Stromal cell of bone marrow (primary cell): ENCODE measurements at regions not wholly inside any gene's neighbourhood (a gene's known extent, or its start where the extent isn't known, plus 50 kb on each side); places are given as distances from the start of the nearest gene placed in this dataset.
"Not testable (repeated sequence)": the region's sequence is repeated elsewhere in the genome, so short reads cannot be mapped to it uniquely, and the experiment has no call there.

Source experiments
- DNase-seq: peaks from one replicate; pipeline ENCODE4 v3.0.0-alpha.2; 2012; ENCODE audit warnings: low read depth

DNA sequence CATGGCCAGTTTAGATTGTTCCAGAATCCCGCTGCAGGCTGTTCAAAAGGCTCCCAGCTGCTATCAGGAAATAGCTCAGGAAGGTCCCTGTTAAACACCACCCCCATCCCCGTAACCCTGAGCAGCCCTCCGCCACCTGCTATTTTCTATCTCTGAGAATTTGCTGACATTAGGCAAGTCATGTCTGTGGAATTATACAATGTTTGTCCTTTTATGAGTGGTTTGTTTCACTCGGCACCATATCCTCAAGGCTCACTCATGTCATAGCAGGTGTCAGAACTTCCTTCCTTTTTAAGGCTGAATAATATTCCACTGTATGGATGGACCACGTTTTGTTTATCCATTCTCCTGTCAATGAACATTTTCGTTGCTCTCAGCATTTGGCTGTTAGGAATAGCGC, 164.3 kb upstream of the FOXF1 start:
- no peak for DNase-seq

DNA sequence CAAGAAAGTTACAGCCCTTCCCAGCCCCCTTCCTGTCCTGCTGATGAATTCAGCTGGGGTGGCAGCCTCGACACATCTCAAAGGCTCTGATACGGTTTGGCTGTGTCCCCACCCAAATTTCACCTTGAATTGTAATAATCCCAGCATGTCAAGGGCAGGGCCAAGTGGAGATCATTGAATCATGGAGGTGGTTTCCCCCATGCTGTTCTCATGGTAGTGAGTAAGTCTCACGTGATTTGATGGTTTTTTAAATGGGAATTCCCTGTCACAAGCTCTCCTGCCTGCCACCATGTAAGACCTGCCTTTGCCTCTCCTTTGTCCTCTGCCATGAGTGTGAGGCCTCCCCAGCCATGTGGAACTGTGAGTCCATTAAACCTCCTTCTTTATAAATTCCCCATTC, 163.2 kb upstream of the FOXF1 start:
- DNase-seq = no peak

DNA sequence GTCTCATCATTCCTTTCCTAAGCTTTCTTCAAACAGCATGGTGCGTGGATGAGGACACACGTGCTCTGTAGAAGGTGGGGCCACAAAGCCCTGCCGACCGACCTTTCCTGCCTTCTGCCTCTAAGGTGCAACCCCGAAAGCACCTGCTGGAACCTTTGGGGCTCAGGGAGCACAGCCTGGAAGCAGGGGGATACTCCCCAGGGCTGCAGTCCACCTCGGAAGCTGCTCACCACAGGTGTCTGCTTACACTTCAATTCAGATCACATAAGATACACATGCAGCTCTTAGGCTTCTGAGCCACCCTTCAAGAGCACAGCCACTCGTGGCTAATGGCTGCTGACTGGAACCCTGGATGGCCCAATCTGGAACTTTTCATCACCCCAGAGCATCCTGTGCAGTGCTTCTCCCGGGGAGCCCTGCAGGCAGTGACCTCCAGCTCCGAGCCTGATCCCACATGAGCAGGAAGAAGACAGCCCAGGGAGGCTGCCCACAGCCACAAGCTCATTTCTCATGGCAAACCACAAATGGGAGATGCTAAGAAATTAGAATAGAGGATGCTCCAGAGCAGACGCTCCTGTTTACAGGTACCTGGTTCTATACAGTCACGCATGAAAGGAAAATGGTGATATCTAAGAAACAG, 162.3 kb upstream of the FOXF1 start:
- no peak for DNase-seq

DNA sequence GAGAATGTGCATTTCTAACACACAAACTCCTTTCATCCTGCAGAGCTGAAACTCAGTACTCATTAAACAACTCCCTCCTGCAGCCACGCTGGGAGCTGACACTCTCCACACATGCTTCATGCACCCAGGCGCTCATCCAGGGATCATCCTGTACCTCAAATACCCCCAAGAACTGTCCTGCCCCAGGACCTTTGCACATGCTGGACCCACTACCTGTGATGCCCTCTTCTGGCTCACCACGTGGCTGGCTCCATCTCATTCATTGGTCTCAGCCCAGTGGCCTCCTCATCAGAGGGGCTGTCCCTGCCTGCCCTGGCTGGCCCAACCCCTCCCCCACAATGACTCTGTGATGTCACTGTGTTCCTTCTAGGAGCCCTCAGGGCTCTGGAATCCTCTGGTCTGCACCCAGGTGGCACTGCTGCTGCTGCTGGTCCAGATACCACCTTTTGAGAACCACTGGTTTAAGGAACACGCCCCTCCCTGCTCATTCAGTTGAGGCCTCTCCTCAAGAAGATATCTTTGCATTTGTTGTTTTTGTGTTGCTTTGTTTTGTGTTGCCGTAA, 160.9 kb upstream of the FOXF1 start:
- DNase-seq = no peak

DNA sequence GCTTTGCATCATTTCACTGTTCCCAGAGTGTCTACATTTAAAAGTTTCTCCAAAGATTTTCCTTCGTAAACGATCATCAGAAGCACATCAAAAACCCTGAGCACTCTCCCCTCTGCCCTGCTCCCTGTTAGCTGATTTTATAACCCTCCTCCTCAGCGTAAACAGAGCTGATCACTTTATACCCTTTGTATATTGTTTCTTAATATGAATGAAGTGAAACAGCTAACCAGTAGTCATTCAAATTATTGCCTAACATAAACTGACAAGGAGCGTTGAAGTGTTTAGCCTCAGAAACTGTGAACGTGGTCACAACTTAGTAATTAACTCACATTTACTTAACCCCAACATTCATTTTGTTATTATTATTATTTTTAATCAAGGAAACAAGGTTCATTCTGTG, 160.0 kb upstream of the FOXF1 start:
- DNase-seq = no peak

DNA sequence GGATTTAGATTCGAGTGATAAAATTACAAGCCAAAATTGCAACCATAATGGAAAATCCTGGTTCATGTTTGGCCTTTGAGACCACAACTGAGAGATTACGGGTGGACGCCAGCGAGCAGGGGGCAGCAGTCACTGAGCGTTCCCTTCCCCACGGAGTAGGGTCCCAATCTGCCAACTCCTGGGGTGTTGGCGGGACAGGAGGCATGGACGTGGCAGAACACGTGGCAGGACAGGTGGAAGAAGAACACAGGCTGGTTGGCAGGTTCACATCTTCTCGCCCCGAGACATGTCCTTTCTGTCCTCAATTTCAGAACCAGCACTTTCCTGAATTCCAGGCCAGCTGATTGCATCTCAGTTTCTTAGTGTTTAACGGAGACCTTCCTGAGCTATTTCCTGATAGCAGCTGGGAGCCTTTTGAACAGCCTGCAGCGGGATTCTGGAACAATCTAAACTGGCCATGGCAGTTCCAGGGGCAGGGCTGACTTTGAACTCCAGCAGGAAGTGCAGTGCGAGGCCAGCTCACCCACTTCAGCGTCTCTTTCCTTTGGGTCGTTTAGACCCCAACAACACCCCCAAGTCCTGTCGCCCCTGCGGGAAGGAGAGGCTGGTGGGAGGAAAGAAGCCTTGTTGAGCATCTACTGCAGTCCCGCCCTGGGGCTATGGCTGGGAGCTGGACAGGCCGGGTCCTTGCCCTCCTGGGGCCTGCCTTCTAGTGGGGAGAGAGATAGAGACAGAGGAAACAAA, 159.1 kb upstream of the FOXF1 start:
- no peak for DNase-seq

DNA sequence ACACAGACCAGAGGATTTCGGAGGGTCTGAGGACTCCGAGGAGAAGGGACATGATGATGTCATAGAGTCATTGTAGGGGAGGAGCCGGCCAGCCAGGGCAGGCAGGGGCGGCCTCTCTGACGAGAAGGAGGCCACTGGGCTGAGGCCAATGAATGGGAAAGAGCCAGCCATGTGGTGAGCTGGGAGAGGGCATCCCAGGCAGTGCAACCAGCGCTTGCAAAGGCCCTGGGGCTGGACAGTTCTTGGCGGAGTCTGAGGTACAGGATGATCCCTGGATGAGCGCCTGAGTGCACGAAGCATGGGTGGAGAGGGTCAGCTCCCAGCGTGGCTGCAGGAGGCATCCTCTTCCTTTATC, 158.6 kb upstream of the FOXF1 start:
- DNase-seq = not testable (repeated sequence)

DNA sequence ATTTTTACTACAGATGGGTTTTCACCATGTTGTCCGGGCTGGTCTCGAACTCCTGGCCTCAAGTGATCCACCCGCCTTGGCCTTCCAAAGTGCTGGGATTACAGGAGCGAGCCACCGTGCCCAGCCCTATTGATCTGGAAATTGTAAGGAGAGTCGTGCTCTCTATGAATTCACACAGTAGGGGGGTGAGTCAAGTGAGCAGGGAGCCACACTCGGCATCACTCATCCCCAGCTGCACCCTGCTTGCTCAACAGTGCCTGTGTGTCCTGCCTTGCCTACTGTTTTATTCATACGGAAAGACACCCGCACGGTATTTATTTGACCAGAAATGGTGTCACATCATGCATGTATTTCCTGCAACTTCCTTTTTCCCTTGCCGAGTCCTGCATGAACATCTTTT, 157.2 kb upstream of the FOXF1 start:
- DNase-seq = no peak

DNA sequence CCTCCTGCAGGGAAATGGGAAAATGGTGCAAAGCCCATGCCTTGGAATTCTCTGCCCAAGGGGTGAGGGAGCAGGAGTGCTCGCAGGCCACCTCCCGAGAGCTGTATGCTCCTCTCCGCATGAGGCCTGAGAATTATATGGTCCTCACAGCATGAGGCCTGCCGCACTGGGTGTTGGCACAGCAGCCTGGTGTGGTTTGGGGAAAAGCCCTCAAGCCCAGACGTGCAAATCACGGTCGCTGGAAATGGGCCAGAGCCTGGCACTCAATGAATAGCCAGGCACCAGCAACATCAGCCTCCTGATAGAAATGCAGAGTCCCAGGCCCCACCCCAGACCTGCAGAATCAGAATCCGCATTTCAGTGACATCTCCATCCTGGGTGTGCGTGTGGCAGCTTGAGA, 156.4 kb upstream of the FOXF1 start:
- no peak for DNase-seq

DNA sequence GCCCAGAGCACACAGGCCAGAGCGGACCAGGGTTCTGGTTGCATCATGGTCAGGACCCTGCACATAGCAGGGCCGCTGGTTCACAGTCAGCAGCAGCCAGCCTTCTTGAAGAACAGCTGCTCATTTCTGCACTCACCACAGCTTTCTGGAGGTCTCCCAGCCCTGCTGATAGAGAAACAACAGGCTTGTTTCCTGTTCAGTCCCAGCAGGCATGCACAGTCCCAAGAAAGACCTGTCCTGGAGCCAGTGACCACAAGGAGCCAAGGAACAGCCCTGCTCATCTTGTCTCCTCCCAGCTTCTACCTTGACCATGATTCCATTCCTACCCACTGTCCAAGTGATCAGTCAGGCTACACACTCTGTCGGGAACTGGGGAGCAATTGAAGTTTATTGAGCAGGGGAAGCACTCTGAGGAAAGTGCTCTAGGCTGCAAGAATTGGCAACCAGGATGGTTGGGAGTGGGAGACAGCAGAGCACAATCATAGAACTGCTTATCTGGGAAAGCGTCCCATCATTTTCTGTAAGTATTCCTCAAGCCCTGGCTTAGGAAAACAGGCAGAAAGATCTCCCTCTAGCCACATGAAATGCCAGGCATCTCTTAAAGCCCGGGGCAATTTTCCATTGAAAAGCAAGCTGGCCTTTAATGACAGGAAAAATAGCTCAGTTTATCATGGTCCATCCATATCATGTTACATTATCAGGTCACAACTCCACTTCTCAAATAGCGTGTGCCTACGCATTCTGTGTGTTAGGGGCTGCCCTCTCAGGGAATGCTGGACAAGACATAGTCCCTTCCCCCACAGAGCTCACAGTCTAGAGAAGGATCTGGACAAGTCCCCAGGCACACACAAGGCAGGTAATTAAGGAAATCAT, 155.4 kb upstream of the FOXF1 start:
- no peak for DNase-seq

DNA sequence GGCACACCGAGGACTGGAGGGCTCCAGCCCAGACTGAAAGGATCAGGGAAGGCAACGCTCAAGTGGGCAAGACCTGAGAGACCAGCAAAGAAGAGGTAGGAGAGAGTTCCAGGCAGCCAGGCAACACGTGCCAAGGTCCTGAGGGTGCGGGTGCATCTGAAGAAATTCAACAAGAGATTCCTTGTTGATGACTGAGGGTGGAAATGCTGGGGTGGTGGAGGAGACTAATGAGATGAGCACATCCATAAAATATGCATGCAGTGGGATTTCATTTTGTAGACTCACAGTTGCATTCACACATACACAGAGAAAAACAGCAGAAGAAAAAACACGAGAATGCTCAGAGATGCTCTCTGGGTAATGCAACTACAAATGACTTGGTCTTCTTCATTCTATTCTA, 154.8 kb upstream of the FOXF1 start:
- DNase-seq = no peak

DNA sequence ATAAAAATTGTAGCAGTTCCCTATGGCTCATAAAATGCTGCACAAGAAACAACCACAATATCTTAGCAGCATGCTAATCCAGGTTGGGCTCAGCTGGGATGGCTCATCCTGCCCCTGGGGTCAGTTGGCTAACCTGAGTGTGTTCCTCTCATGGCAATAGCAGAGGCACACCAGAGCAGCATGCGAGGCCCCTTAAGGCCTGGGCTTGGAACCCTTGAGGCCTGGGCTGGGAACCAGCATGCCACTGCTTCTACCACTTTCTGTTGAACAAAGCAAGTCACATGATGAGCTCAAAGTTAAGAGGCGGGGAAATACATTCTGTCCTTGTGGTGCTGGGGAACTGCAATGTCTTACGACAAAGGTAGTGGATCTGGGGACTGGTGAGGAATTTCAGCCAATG, 154.4 kb upstream of the FOXF1 start:
- DNase-seq = no peak

DNA sequence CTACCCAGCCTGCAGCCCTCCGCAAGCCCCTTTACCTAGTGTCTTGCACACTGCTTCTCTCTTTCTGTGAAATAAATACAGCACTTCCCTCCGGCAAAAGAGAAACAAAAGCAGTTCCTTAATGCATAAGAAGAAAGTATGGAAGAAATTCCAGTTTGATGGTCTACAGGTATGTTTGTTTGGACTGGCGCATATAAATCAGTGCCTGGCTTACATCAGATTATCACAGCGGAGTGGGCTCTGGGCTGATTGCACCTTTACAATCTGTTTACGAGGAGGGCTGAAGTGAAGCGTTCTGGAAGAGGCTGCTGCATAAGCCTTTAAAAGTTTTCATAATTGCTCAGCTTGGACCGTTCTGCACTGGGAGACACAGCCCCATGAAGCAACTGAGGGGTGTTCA, 153.5 kb upstream of the FOXF1 start:
- no peak for DNase-seq

DNA sequence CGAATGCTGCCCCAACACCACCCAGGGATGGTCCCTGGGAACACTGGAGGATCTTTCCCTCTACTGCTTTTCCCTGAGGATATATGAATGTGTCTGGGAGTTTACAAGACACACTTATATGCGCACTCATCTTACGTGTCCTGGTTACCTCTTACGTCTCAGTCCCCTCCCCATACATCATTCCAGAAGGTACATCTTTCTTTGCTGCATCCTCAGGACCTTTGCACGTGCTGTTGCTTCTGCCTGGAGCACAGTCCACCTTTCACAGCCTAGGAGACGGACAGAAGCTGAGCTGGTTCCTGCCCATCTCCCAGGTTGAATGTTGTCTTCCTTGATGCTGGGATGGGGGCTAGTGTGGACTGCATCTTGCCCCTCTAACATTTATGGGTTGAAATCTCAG, 153.0 kb upstream of the FOXF1 start:
- DNase-seq = no peak

DNA sequence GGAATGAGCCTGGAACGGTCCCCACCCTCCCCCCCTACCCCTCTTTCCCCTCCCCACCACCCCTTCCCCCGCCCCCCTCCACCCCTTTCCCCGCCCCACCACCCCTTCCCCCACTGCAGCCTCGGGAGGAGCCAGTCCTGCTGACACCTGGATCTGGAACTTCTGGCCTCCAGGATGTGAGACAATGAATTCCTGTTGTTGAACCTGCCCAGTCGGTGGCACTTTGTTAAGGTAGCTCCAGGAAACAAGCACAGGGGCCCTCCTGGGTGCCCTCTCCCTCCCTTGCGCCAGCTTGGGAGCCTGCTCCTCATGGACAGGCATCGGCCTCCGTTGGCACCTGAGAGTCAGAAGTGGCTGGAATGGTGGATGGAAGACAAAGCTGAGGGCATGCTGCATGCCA, 152.4 kb upstream of the FOXF1 start:
- DNase-seq = no peak

DNA sequence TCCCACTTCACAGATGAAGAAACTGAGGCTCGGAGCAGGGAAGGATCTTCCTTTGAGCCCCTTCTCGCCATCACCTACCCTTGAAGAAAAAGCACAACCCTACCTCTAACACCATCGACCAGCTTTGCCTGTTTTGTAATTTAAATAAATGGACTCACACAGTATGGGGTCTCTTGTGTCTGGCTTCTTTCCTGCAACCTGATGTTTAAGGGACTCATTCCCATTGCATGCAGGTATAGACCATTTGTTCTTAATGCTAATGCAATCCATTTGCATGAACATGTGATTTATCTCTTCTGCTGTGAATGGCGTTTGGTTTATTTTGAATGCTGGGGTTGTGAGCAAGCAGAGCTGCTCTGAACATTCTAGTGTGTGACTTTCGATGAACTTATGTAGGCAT, 150.8 kb upstream of the FOXF1 start:
- no peak for DNase-seq

DNA sequence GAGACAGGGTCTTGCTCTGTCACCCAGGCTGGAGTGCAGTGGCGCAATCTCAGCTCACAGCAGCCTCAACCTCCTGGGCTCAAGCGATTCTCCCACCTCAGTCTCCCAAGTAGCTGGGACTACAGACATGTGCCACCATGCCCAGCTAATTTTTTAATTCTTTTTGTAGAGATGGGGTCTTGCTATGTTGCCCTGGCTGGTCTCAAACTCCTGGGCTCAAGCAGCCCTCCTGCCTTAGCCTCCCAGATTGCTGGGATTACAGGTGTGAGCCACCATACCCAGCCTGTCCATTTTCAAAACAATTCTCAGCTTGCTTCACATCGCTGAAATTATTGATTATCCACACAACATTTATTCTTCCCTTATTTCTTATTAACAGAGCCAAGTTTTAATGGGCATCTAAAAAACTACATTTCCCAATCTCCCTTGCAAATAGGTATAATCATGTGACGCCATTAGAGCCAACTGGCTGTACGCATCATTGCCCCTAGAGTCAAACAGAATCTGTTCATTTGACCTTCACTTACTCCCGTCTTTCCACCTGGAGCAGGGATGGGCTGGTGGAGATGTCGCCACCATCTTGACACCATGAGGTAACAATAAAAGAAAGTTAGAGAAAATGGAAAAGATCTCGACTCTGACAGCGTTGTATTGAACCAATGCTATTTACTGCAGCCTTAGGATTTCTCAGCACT, 148.0 kb upstream of the FOXF1 start:
- no peak for DNase-seq

DNA sequence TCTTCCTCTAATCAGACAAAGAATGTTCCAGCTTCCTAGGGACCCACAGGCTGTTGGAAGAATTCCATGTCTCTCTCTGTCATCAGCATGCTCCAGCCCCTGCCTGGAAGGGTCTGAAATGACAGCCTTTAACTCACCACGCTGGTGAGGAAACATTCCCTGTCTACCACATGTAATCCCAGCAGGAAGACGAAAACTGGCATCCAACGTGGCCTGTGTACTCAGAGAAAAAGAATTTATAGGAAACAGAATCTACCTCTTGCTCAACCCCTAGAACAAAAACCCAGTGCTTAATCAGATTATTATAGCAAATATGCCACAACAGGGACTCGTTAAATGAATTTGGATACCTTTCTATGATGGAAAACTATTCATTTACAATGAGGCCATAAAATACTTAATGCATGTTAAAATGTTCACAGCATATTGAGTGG, 147.3 kb upstream of the FOXF1 start:
- no peak for DNase-seq

DNA sequence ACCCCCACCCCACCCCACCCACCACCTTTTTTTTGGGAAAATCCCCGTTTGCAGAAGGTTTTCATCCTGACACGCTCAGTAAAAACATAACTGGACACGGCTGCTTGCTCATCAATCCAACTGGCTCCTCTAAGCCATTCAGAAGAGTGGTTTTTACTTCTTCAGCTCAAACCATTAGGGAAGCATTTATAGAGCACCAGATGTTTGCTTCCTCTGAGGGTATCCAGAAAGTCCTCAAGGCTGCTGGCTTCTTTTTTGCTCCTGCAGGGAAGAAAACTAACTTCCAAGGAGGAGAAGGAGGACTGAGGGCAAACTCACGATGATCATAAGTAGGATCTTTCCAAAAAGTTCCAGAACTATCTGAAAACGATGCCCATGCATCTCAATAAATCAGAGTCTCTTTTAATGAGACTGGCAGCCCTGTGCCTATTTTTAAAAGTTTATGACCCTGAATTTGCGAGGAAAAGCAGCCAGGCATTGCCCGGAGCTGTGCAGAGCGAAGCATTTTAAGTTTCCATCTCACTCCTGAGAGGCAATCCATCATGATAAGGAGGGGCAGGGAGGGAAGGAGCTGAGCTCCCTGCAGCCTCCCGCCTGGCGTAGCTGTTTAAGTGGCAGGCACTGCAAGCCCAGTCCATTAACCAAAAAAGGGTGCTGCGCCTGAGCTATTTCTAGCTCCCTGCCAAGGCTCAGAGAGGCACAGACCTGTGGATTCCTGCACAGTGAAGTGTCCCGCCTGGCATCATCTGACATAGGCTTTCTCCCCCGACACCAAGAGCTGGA, 146.3 kb upstream of the FOXF1 start:
- DNase-seq = no peak

DNA sequence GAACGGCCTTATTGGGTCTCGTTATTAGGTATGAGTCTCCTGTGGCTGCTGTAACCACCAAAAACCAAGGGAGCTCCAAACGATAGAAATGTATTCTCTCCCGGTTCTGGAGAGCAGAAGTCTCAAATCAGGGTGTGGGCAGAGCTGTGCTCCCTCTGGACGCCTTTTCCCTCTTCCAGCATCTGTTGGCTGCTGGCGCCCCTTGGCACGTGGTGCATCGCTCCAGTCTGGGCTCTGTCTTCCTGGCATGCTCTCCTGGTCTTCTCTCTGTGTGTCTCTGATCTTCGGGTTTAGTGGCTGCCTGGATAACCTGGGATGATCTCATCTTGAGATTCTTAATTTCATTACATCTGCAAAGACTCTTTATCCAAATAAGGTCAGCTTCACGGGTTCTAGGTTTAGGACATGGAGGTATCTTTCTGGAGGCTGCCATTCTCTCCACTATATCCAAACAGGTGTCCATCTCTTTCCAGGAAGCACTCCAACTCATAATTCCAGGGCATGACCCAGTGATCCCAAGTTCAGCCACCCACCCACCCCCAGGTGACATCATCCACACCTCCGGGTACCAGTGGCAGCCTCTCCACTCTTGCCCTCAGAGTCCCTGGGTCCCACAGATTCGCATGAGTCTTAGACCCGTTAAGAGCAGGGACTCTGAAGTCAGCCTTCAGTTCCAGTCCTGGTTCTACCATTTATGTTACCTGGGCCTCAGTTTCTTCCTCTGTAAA, 145.5 kb upstream of the FOXF1 start:
- DNase-seq = no peak
